Stimulated activated CD8-positive, alpha-beta memory T cell treated with anti-CD3 and anti-CD28 coated beads, Interleukin-4, amount 100 ng/mL, for 4 hours (primary cell): ENCODE measurements at regions not wholly inside any gene's neighbourhood (a gene's known extent, or its start where the extent isn't known, plus 50 kb on each side); places are given as distances from the start of the nearest gene placed in this dataset.

Source experiments
- DNase-seq, 2 donors: peaks; one replicate each; pipeline ENCODE4 v3.0.0-alpha.2; 2020; ENCODE audit warnings: low read depth in 2 of 2, low spot score in 1 of 2

GRCh38 chr15:31274496-31275330 is 51.9 kb upstream of the KLF13 start:
- no peak for DNase-seq

- no peak for DNase-seq
These were observed 51.0 kb upstream of the KLF13 start for GRCh38 chr15:31275331-31276262.

GRCh38 chr15:31276596-31277298 is 49.9 kb upstream of the KLF13 start:
- DNase-seq: no peak
